GM19025 (cell line): ENCODE measurements at regions not wholly inside any gene's neighbourhood (a gene's known extent, or its start where the extent isn't known, plus 50 kb on each side); places are given as distances from the start of the nearest gene placed in this dataset.
"Not testable (repeated sequence)": the region's sequence is repeated elsewhere in the genome, so short reads cannot be mapped to it uniquely, and the experiment has no call there.

Experiments
- ATAC-seq: cut with Tn5 transposase; IDR thresholded peaks from one replicate; pipeline ENCODE4 v1.9.1; 2021; ENCODE audit warnings: mild to moderate bottlenecking, low read depth, moderate library complexity; ENCODE audit not compliant: unreplicated experiment

GRCh38 chr2:159880729-159881128 lies 82.7 kb upstream of the CD302 start:
- ATAC-seq = no peak

- peak; percentile 82 for ATAC-seq
Measured at GRCh38 chr2:159879051-159879604, 81.1 kb upstream of the CD302 start.

- no peak for ATAC-seq
Measured at GRCh38 chr2:159875083-159875482, 77.1 kb upstream of the CD302 start.

- ATAC-seq = no peak
Measured at GRCh38 chr2:159873258-159873657, 75.2 kb upstream of the CD302 start.

- ATAC-seq = no peak
Measured at GRCh38 chr2:159872353-159872752, 74.3 kb upstream of the CD302 start.

GRCh38 chr2:159868598-159869159 lies 70.7 kb upstream of the CD302 start:
- ATAC-seq = not testable (repeated sequence)

GRCh38 chr2:159867567-159868361 lies 69.8 kb upstream of the CD302 start:
- no peak for ATAC-seq

GRCh38 chr2:159863526-159864160 lies 65.6 kb upstream of the CD302 start:
- no peak for ATAC-seq

GRCh38 chr2:159860581-159861310 lies 62.7 kb upstream of the CD302 start:
- no peak for ATAC-seq

- ATAC-seq = no peak
Measured at GRCh38 chr2:159859583-159859982, 61.6 kb upstream of the CD302 start.

GRCh38 chr2:159856760-159857159 lies 58.8 kb upstream of the CD302 start:
- no peak for ATAC-seq

GRCh38 chr2:159855557-159856061 lies 57.6 kb upstream of the CD302 start:
- ATAC-seq = no peak

- ATAC-seq = no peak
Measured at GRCh38 chr2:159855143-159855542, 57.1 kb upstream of the CD302 start.

- no peak for ATAC-seq
Measured at GRCh38 chr2:159854481-159854880, 56.5 kb upstream of the CD302 start.

- no peak for ATAC-seq
Measured at GRCh38 chr2:159853101-159853500, 55.1 kb upstream of the CD302 start.

- no peak for ATAC-seq
Measured at GRCh38 chr2:159851941-159852340, 53.9 kb upstream of the CD302 start.

- no peak for ATAC-seq
Measured at GRCh38 chr2:159850789-159851188, 52.8 kb upstream of the CD302 start.

GRCh38 chr2:159849160-159849813 lies 51.3 kb upstream of the CD302 start:
- ATAC-seq = no peak
